RWPE1 (cell line): ENCODE measurements at regions not wholly inside any gene's neighbourhood (a gene's known extent, or its start where the extent isn't known, plus 50 kb on each side); places are given as distances from the start of the nearest gene placed in this dataset.

Source experiments
- CTCF ChIA-PET: fragments of 350-600 bp; sonication (Branson Sonifier 250); formaldehyde crosslinking; extraction: SDS; loops from one replicate; lab custom pipeline; 2021; lab: Yijun Ruan, JAX
- POLR2A ChIA-PET: fragments of 400-600 bp; formaldehyde crosslinking; extraction: SDS; loops from one replicate; lab custom pipeline; 2020; ENCODE audit warnings: antibody characterized with exemption; ENCODE audit not compliant: low non-redundant PET; lab: Yijun Ruan, JAX
- DNase-seq: peaks from one replicate; pipeline ENCODE4 v3.0.0; 2012; ENCODE audit warnings: low spot score
- H3K27ac ChIP-seq: fragments of 450-650 bp; 2 replicates; pipeline ENCODE4 v1.5.1; 2017
- TF ChIP-seq, protein P1 (sequence below): fragments of 450-650 bp; conservative IDR thresholded peaks from 2 replicates; pipeline ENCODE4 v1.5.1; 2017; ENCODE audit warnings: low read depth, mild to moderate bottlenecking

DNA sequence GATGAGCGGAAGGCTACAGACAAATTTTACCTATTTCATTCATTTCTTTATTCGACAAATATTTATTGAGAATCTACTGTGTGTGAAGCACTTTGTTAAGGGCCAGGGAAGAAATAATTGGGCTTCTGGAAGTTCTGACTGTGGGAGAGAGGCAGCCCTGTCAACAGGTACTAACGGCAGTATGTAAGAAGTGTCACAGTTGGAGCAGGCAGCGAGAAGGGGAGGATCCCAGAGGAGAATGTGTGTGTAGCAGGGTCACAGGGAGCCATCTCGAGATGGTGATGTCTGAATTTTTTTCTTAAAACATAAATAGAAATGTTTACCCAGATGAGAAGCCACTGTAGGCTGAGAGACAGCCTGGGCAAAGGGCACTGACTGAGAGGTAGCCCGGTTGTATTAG, 163.3 kb upstream of the SLC38A2 start:
- H3K27ac ChIP-seq: no peak overlapping the region
- TF ChIP-seq, protein P1, sequence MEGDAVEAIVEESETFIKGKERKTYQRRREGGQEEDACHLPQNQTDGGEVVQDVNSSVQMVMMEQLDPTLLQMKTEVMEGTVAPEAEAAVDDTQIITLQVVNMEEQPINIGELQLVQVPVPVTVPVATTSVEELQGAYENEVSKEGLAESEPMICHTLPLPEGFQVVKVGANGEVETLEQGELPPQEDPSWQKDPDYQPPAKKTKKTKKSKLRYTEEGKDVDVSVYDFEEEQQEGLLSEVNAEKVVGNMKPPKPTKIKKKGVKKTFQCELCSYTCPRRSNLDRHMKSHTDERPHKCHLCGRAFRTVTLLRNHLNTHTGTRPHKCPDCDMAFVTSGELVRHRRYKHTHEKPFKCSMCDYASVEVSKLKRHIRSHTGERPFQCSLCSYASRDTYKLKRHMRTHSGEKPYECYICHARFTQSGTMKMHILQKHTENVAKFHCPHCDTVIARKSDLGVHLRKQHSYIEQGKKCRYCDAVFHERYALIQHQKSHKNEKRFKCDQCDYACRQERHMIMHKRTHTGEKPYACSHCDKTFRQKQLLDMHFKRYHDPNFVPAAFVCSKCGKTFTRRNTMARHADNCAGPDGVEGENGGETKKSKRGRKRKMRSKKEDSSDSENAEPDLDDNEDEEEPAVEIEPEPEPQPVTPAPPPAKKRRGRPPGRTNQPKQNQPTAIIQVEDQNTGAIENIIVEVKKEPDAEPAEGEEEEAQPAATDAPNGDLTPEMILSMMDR: no peak
- no peak for DNase-seq
- POLR2A ChIA-PET: no interaction called here
- CTCF ChIA-PET: interaction anchor here (0.7 kb wide), 1 partner anchor 640 kb away, joined by 3 read pairs; no protein-coding TSS in a partner anchor

- ChIA-PET POLR2A (no interaction called here), CTCF (interaction anchor here (0.5 to 0.7 kb wide), 2 partner anchors 22 to 641 kb away, joined by 3 read pairs; no protein-coding TSS in a partner anchor)
- DNase-seq: no peak
- TF ChIP-seq, protein P1: no peak
- H3K27ac ChIP-seq: no peak overlapping the region
These were observed 162.8 kb upstream of the SLC38A2 start for GRCh38 chr12:46535376-46535775.

GRCh38 chr12:46534327-46534840, 161.8 kb upstream of the SLC38A2 start:
- DNase-seq: no peak
- ChIA-PET CTCF (interaction anchor here (0.6 kb wide), 2 partner anchors 393 to 535 kb away, joined by 3 to 4 read pairs; no protein-coding TSS in a partner anchor), POLR2A (interaction anchor here (0.7 kb wide), 1 partner anchor 408 kb away, joined by 3 read pairs; no protein-coding TSS in a partner anchor)
- TF ChIP-seq, protein P1: no peak
- H3K27ac ChIP-seq: no peak overlapping the region

- TF ChIP-seq, protein P1: no peak
- CTCF ChIA-PET: no interaction called here
- POLR2A ChIA-PET: interaction anchor here (0.7 kb wide), 1 partner anchor 409 kb away, joined by 3 read pairs; no protein-coding TSS in a partner anchor
- DNase-seq: no peak
- H3K27ac ChIP-seq: no peak overlapping the region
These were observed 161.2 kb upstream of the SLC38A2 start for GRCh38 chr12:46533723-46534122.

- DNase-seq: no peak
- TF ChIP-seq, protein P1: no peak
- POLR2A ChIA-PET: no interaction called here
- CTCF ChIA-PET: interaction anchor here (0.7 kb wide), 1 partner anchor 17 kb away, joined by 3 read pairs; no protein-coding TSS in a partner anchor
- H3K27ac ChIP-seq: no peak overlapping the region
These were observed 159.2 kb upstream of the SLC38A2 start for GRCh38 chr12:46531804-46532203.

DNA sequence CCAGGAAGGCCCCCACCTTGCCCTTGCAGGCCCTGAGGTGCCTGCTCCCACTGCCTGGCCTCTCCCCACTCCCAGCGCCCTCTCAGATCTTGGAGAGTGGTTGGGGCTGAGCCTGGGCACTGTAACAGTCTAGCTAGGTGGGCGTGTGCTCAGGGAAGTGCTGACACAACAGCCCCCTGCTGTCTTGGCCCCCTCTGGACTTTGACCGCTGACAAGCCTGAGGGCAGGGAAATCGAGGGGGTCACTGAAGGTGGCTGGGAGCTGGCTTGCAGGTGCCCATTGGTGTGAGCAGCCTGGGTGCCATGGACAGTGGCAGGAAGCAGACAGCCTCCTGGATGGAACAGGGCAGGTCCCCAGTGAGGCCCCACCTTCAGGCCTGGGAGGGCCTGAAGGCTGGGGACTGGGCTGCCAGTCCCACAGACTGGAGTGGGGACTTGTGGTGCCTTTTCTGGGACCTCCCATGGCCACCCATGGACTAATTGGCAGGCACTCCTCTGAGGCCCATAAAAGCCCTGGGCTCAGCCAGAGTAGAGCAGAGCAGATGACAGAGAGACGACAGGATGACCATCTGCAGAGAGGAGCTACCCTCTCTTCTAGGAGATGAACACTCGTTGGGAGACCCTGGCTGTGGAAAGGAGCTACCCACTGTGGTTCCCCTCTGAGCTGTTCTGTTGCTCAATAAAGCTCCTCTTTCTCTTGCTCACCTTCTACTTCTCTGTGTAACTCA, 158.6 kb upstream of the SLC38A2 start:
- TF ChIP-seq, protein P1: no peak
- DNase-seq: no peak
- 0 out of 2 replicates have a peak overlapping the region, but pooled peaks have one; percentile 12 for H3K27ac ChIP-seq
- POLR2A ChIA-PET: no interaction called here
- CTCF ChIA-PET: interaction anchor here (0.7 kb wide), 1 partner anchor 16 kb away, joined by 3 read pairs; no protein-coding TSS in a partner anchor
